Spleen (tissue), 7 donors: ENCODE measurements at regions not wholly inside any gene's neighbourhood (a gene's known extent, or its start where the extent isn't known, plus 50 kb on each side); places are given as distances from the start of the nearest gene placed in this dataset.

Experiments
- CTCF ChIP-seq, 11 experiments: fragments of 200-600 bp in 7 of 11; fragments of 450-650 bp in 4 of 11; sonication (generic) in 4 of 11; IDR thresholded peaks in 8 of 11; conservative IDR thresholded peaks in 3 of 11; 1 replicate in 7 of 11; 2 replicates in 4 of 11; pipeline versions ENCODE4 v1.4.0 to v1.8.0; 2016 to 2021; ENCODE audit warnings: antibody characterized with exemption in 11 of 11, inconsistent platforms in 4 of 11, mild to moderate bottlenecking in 1 of 11
- POLR2A ChIP-seq, 3 donors: fragments of 450-650 bp; IDR thresholded peaks; one replicate each; pipeline ENCODE4 v1.5.1; 2017; ENCODE audit warnings: antibody characterized with exemption in 3 of 3, mild to moderate bottlenecking in 1 of 3
- POLR2AphosphoS5 ChIP-seq, 3 donors: sonication (generic); formaldehyde crosslinking; IDR thresholded peaks; one replicate each; pipeline ENCODE4 v1.5.1; 2017; ENCODE audit warnings: antibody characterized with exemption in 3 of 3
- donor health status: DM: no; HTN: no; CAD: no; lungs with moderate emphysema.
- donor health status: DM: no; HTN: no; CAD: no.
- donor health status: DM: no; HTN: no; CAD: no.

DNA sequence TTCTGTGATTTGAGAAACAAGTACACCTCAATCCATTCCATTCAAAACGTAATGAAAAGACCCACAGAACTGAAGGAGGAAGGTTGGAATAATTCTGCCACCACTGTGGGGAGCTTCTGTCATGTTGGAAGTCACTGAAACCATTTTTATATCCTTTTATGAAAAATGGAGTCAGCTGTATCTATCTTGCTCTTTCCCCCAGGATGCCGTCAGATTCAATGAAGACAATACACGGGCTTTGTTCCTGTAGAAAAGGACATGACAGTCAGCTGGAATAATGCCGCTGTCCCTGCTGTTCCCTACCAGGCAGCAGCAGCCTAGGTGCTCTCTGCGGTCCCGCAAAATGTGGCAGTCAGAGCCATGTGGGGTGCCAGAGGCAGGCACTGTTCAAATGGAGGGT is 52.5 kb upstream of the APCDD1 start:
- TF ChIP-seq CTCF (IDR thresholded peaks at IDR 0.05 in 8 of 11, conservative IDR thresholded peaks at IDR 0.05 in 3 of 11) (no peak), POLR2AphosphoS5 (IDR thresholded peaks at IDR 0.05) (no peak), POLR2A (IDR thresholded peaks at IDR 0.05) (no peak)
